ENCODE measurements at regions not wholly inside any gene's neighbourhood (a gene's known extent, or its start where the extent isn't known, plus 50 kb on each side); places are given as distances from the start of the nearest gene placed in this dataset.

GRCh38 chr7:18231854-18232253 is 204.2 kb upstream of the PRPS1L1 start:
- Histone ChIP-seq H3K9me2 (replicated peaks; ENCODE audit: low read length) (no peaks in the 10 kb centered on the region), H3F3A (ENCODE audit: low read length, unreplicated experiment) (no peaks in the 10 kb centered on the region), H3K9ac (ENCODE audit: low read length) (no peak overlapping the region), H4K20me1 (ENCODE audit: low read length) (no peaks in the 10 kb centered on the region), H3K4me3 (ENCODE audit: low read length) (no peak overlapping the region), H3K4me2 (ENCODE audit: low read length) (no peak overlapping the region), H3K27ac (ENCODE audit: low read length) (no peak overlapping the region), H2AFZ (ENCODE audit: low read length) (no peak overlapping the region), H3K79me2 (ENCODE audit: low read length) (no peaks in the 10 kb centered on the region), H3K4me1 (ENCODE audit: insufficient read depth, low read length) (no peaks in the 10 kb centered on the region), H3K36me3 (ENCODE audit: low read depth, low read length) (no peaks in the 10 kb centered on the region), H3K27me3 (ENCODE audit: low read length) (no peaks in the 10 kb centered on the region), H3K9me3 (ENCODE audit: low read length) (no peaks in the 10 kb centered on the region)
- ChIA-PET POLR2A (ENCODE audit: unreplicated experiment) (no interaction called here), CTCF (no interaction called here)
- TF ChIP-seq EZH2phosphoT487 (IDR thresholded peaks at IDR 0.05; ENCODE audit: borderline replicate concordance, low read length) (no peak), EZH2 (IDR thresholded peaks at IDR 0.05; ENCODE audit: low read length, unreplicated experiment) (no peak), CTCF (conservative IDR thresholded peaks at IDR 0.05; ENCODE audit: low read depth, low read length) (no peak)
- no TSS peak for BruUV-seq (replicated peaks)
- ATAC-seq (no peak), DNase-seq (no peak)
- intact Hi-C loops (cut with micrococcal nuclease) = no loop called here

DNA sequence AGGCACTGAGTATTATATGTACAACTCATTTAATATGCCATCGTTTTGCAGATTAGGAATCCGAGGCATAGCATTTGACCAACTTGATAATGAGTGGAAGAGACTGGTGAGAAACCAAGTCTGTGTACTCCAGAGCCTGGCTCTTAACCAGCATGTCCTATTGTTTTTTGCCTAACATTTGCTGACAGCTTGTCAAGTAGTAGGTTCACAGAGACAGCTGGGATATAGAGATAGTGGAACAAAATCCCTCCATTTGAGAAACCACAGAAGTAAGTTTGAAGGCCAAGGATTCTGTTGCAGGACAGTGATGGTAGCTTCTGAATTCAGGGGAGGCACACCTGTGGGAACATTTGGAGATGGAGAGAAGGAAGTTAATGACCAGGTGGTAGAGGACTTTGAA is 206.9 kb upstream of the PRPS1L1 start:
- POLR2A ChIA-PET (ENCODE audit: unreplicated experiment) = no interaction called here

DNA sequence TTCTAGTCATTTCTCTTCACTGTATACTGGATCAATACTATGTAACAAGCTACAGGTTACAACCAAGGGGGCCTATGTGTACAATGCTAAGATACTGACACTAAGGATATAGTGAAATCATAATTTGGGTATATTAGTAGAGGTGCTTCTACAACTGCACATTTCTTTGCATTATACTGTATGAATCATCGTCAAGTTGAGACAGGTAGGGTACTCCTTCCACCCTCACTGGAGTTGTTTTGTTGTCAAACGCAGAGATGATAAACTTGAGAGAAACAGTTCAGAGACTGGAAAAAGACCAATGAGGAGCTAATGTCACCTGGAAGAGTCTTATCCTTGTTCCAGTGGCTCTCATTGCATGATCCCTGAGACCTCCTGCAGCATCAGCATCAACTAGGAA is 208.2 kb upstream of the PRPS1L1 start:
- Histone ChIP-seq H3K79me2 (ENCODE audit: low read length) (no peaks in the 10 kb centered on the region), H3K9ac (ENCODE audit: low read length) (no peak overlapping the region), H3K27me3 (ENCODE audit: low read length) (no peaks in the 10 kb centered on the region), H2AFZ (ENCODE audit: low read length) (no peak overlapping the region), H3K27ac (ENCODE audit: low read length) (no peak overlapping the region), H3K9me3 (ENCODE audit: low read length) (no peaks in the 10 kb centered on the region), H3K9me2 (replicated peaks; ENCODE audit: low read length) (no peaks in the 10 kb centered on the region), H4K20me1 (ENCODE audit: low read length) (no peaks in the 10 kb centered on the region), H3K4me1 (ENCODE audit: insufficient read depth, low read length) (no peaks in the 10 kb centered on the region), H3K4me2 (ENCODE audit: low read length) (no peak overlapping the region), H3K4me3 (ENCODE audit: low read length) (no peak overlapping the region), H3F3A (ENCODE audit: low read length, unreplicated experiment) (no peaks in the 10 kb centered on the region), H3K36me3 (ENCODE audit: low read depth, low read length) (no peaks in the 10 kb centered on the region)
- TF ChIP-seq EZH2 (IDR thresholded peaks at IDR 0.05; ENCODE audit: low read length, unreplicated experiment) = no peak
- no peak for TF ChIP-seq CTCF (conservative IDR thresholded peaks at IDR 0.05; ENCODE audit: low read depth, low read length)
- no peak for TF ChIP-seq EZH2phosphoT487 (IDR thresholded peaks at IDR 0.05; ENCODE audit: borderline replicate concordance, low read length)
- intact Hi-C loops (cut with micrococcal nuclease) = no loop called here
- no TSS peak for BruUV-seq (replicated peaks)
- ChIA-PET POLR2A (ENCODE audit: unreplicated experiment) (no interaction called here), CTCF (no interaction called here)
- DNase-seq (no peak), ATAC-seq (no peak)

More for the DNA sequence above, 206.9 kb upstream of the PRPS1L1 start:
- H3K27ac ChIP-seq (ENCODE audit: low read length) = no peak overlapping the region
- ATAC-seq = no peak
- no peaks in the 10 kb centered on the region for H3K27me3 ChIP-seq (ENCODE audit: low read length)
- no peak overlapping the region for H3K4me2 ChIP-seq (ENCODE audit: low read length)
- H3K79me2 ChIP-seq (ENCODE audit: low read length) = no peaks in the 10 kb centered on the region
- CTCF ChIA-PET = no interaction called here
- no peaks in the 10 kb centered on the region for H3K36me3 ChIP-seq (ENCODE audit: low read depth, low read length)
- no peak overlapping the region for H3K9ac ChIP-seq (ENCODE audit: low read length)
- intact Hi-C loops (cut with micrococcal nuclease) = no loop called here
- no peak for DNase-seq
- no TSS peak for BruUV-seq (replicated peaks)
- no peaks in the 10 kb centered on the region for H3F3A ChIP-seq (ENCODE audit: low read length, unreplicated experiment)
- no peaks in the 10 kb centered on the region for H3K9me3 ChIP-seq (ENCODE audit: low read length)
- no peaks in the 10 kb centered on the region for H4K20me1 ChIP-seq (ENCODE audit: low read length)
- H3K9me2 ChIP-seq (replicated peaks; ENCODE audit: low read length) = no peaks in the 10 kb centered on the region
- no peak overlapping the region for H3K4me3 ChIP-seq (ENCODE audit: low read length)
- no peak for TF ChIP-seq EZH2 (IDR thresholded peaks at IDR 0.05; ENCODE audit: low read length, unreplicated experiment)
- TF ChIP-seq EZH2phosphoT487 (IDR thresholded peaks at IDR 0.05; ENCODE audit: borderline replicate concordance, low read length) = no peak
- no peak for TF ChIP-seq CTCF (conservative IDR thresholded peaks at IDR 0.05; ENCODE audit: low read depth, low read length)
- no peak overlapping the region for H2AFZ ChIP-seq (ENCODE audit: low read length)
- no peaks in the 10 kb centered on the region for H3K4me1 ChIP-seq (ENCODE audit: insufficient read depth, low read length)
